GM12875 (cell line): ENCODE measurements at regions not wholly inside any gene's neighbourhood (a gene's known extent, or its start where the extent isn't known, plus 50 kb on each side); places are given as distances from the start of the nearest gene placed in this dataset.

Experiments used
- H3K4me3 ChIP-seq: one replicate; pipeline ENCODE4 v1.5.1; 2011; ENCODE audit warnings: low read depth, low read length, control low read depth
- TF ChIP-seq, protein P1 (sequence below): IDR thresholded peaks from 2 replicates; pipeline ENCODE4 v1.5.1; 2011; ENCODE audit warnings: low read depth, mild to moderate bottlenecking, control low read depth, inconsistent platforms, low read length, moderate library complexity, borderline replicate concordance; ENCODE audit not compliant: insufficient read depth

DNA sequence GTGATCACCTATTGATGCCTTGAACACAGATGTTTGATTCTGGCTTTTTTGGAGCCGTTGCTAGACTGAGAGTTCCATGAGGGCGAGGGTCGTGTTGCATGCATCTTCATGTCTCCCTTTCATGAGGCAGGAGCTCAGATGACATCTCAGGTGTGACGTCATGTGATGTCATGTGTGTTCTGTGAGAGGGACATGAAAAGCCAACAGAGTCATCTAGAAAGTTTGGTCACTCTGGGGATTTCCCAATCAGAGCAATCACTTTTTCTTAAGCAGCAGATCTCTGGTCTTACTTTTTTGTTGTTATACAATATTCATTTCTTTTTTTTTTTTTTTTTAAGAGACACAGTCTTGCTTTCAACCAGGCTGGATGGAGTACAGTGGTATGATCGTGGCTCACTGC lies 411.8 kb downstream of the PREX1 start:
- TF ChIP-seq, protein P1, sequence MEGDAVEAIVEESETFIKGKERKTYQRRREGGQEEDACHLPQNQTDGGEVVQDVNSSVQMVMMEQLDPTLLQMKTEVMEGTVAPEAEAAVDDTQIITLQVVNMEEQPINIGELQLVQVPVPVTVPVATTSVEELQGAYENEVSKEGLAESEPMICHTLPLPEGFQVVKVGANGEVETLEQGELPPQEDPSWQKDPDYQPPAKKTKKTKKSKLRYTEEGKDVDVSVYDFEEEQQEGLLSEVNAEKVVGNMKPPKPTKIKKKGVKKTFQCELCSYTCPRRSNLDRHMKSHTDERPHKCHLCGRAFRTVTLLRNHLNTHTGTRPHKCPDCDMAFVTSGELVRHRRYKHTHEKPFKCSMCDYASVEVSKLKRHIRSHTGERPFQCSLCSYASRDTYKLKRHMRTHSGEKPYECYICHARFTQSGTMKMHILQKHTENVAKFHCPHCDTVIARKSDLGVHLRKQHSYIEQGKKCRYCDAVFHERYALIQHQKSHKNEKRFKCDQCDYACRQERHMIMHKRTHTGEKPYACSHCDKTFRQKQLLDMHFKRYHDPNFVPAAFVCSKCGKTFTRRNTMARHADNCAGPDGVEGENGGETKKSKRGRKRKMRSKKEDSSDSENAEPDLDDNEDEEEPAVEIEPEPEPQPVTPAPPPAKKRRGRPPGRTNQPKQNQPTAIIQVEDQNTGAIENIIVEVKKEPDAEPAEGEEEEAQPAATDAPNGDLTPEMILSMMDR: no peak
- H3K4me3 ChIP-seq: no peak overlapping the region

DNA sequence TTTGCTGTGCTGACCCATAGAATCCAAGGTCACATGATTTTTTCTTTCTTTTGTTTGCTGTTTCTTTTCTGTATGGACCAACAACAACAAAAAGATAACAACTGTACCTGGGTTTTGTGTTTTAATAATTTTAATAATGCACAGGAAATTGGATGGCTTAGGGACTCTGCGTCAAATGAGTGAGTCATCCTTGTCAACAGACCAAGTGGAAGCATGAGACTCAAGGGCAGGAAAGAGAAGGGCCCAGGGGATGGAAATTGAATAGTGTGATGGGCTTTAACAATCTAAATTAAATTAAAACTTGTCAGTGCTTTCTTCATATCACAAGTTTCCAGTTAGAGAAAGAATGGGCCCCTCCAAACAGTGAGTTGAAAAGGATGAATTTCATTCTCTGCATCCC lies 413.0 kb downstream of the PREX1 start:
- TF ChIP-seq, protein P1: no peak
- no peak overlapping the region for H3K4me3 ChIP-seq

DNA sequence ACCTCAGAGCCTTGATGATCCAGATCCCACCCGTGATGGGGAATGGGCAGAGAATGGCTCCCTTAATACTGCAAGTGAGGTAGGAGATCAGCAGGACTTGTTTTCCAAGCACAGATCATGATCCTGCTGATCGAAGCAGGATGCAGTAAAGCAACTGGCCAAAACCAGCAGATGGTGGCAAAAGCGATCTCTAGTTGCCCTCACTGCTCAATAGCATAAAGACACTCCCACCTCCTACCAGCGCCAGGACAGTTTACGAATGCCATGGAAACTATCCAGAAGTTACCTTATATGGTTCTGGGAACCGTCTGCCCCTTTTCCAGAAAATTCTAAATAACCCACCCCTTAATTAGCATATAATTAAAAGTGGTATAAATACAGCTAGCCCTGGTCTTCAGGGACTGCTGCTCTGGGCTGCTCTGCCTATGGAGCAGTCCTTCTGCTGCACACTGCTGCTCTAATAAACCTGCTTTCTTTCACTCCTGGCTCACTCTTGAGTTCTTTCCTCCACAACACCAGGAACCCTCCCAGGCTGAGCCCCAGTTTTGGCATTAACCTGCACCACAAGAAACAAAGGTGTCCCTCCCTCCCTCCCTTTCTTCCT lies 415.8 kb downstream of the PREX1 start:
- TF ChIP-seq, protein P1: no peak
- no peak overlapping the region for H3K4me3 ChIP-seq

DNA sequence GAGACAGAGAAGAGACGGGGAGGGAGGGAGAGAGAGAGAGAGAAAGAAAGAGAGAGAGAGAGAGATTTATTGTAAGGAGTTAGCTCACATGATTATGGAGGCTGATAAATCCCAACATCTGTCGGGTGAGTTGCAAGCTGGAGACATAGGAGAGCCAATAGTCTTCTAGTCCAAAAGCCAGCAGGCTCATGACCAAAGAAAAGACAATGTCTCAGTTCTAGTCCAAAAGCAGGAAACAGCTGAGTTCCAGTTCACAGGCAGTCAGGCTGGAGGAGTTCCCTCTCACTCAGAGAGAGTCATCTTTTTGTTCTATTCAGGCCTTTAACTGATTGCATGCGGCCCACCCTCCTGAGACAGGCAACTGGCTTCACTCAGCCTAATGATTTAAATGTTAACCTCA lies 416.6 kb downstream of the PREX1 start:
- TF ChIP-seq, protein P1: no peak
- H3K4me3 ChIP-seq: no peak overlapping the region

DNA sequence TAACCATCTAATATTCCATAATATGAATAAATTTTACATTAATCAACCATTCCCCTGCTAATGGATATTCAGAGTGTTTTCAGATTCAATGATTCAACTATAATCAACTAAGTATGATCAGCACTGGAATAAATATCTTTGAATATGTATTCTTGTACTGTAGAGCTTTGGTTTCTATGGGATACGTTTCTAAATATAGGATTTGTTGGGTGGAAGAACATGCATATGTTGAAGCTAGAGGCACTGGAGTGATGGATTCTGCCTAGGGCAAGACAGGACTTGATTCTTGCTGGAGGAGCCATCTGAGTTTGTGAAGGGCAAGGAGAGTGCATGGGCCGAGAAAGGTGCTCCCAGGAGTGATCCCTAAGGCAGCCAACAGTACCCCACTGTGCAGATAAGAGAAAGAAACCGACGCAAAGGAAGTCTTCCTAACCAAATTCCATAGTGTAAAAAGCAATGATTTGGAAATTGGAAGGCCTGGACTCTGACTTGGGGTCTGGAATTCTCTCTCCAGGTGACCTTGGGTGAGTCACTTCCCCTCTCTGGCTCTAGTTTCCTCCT lies 418.7 kb downstream of the PREX1 start:
- H3K4me3 ChIP-seq: no peak overlapping the region
- TF ChIP-seq, protein P1: no peak

DNA sequence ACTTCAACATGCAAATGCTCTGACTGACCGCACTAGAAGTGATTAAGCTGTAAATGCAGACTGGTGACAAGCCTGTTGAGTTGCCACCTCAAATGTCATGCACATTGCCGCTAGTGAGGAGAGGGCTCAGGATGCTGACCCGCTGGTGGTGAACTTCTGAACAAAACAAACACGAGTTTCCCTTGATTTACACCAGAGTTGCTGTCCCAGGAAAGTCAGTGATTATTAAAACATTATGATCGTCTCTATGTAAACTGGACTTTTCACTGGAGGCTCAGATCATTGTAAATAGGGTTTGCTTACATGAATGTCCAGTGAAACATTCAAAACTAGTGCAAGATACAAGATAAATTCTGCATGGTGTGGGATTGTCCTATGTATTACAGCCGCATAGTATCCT lies 420.1 kb downstream of the PREX1 start:
- TF ChIP-seq, protein P1: no peak
- H3K4me3 ChIP-seq: no peak overlapping the region

DNA sequence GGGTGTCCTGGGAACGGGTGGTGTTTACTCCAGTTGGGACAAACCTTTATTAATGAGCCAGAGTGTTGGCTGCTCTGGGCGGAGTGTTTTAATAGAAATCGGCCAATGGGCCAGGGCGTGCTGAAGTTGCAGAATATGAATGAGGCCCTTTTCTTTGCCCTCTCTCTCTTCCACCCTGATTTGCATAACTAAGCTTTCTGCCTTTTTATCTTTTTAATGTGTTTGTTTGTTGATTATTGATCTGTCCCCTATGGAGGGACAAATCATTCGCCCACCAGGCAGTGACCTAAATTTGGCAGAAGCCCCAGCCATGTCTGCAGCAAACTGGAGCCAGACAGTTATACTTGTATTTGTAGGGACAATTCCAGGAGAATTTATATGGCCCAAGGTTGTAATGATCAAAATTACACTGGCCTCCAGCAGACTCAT lies 420.9 kb downstream of the PREX1 start:
- TF ChIP-seq, protein P1: no peak
- no peak overlapping the region for H3K4me3 ChIP-seq
